CD14-positive monocyte (primary cell): ENCODE measurements at regions not wholly inside any gene's neighbourhood (a gene's known extent, or its start where the extent isn't known, plus 50 kb on each side); places are given as distances from the start of the nearest gene placed in this dataset.

Experiments used
- DNase-seq, 3 donors: peaks; one replicate each; pipeline ENCODE4 v3.0.0-alpha.2; 2011 to 2022
- H2AFZ ChIP-seq: 2 replicates; pipeline ENCODE4 v1.6.0; 2012; ENCODE audit warnings: mild to moderate bottlenecking, low read depth, low read length, inconsistent platforms; ENCODE audit not compliant: insufficient read depth, poor library complexity, severe bottlenecking
- H3K27ac ChIP-seq, 2 donors: 1 replicate in 1 of 2; 2 replicates in 1 of 2; pipeline ENCODE4 v1.5.1; 2012 to 2013; ENCODE audit warnings: low read length in 2 of 2, control low read depth in 1 of 2, inconsistent platforms in 1 of 2, low read depth in 1 of 2, mild to moderate bottlenecking in 1 of 2
- H3K27me3 ChIP-seq, 2 donors: one replicate each; pipeline versions ENCODE4 v1.6.0 to v1.6.1; 2011 to 2013; ENCODE audit warnings: low read length in 2 of 2; ENCODE audit not compliant: control insufficient read depth in 2 of 2, insufficient read depth in 2 of 2
- H3K36me3 ChIP-seq, 2 donors: replicated peaks in 1 of 2; 1 replicate in 1 of 2; 2 replicates in 1 of 2; pipeline versions ENCODE4 v1.5.1 to v1.6.1; 2012 to 2013; ENCODE audit warnings: low read length in 2 of 2, control low read depth in 1 of 2, inconsistent platforms in 1 of 2, mild to moderate bottlenecking in 1 of 2; ENCODE audit not compliant: insufficient read depth in 2 of 2, control insufficient read depth in 1 of 2
- H3K4me1 ChIP-seq, 2 donors: 1 replicate in 1 of 2; 2 replicates in 1 of 2; pipeline versions ENCODE4 v1.5.1 to v1.6.1; 2012 to 2013; ENCODE audit warnings: low read length in 2 of 2, control low read depth in 1 of 2, inconsistent platforms in 1 of 2, mild to moderate bottlenecking in 1 of 2, moderate library complexity in 1 of 2; ENCODE audit not compliant: insufficient read depth in 2 of 2, control insufficient read depth in 1 of 2
- H3K4me2 ChIP-seq: replicated peaks from 2 replicates; pipeline ENCODE3; 2012; ENCODE audit warnings: low read length, moderate library complexity, mild to moderate bottlenecking; ENCODE audit not compliant: poor library complexity, severe bottlenecking; ENCODE audit errors: extremely low read depth
- H3K4me3 ChIP-seq, 3 experiments: fragments of 200-600 bp in 1 of 3; sonication (generic) in 1 of 3; replicated peaks in 1 of 3; 1 replicate in 2 of 3; 2 replicates in 1 of 3; pipeline ENCODE4 v1.5.1; 2011 to 2013; ENCODE audit warnings: low read length in 3 of 3, mild to moderate bottlenecking in 3 of 3, control low read depth in 2 of 3, low read depth in 2 of 3, inconsistent platforms in 1 of 3, moderate library complexity in 1 of 3
- H3K79me2 ChIP-seq: 2 replicates; pipeline ENCODE4 v1.6.0; 2012; ENCODE audit warnings: mild to moderate bottlenecking, control low read depth, inconsistent platforms, low read length, moderate library complexity; ENCODE audit not compliant: insufficient read depth
- H3K9ac ChIP-seq: 2 replicates; pipeline ENCODE4 v1.6.0; 2017; ENCODE audit warnings: low read length, mild to moderate bottlenecking; ENCODE audit not compliant: insufficient read depth, poor library complexity, severe bottlenecking
- H3K9me3 ChIP-seq, 2 donors: replicated peaks in 1 of 2; 1 replicate in 1 of 2; 2 replicates in 1 of 2; pipeline versions ENCODE4 v1.5.1 to v1.6.1; 2012 to 2013; ENCODE audit warnings: low read length in 2 of 2, control low read depth in 1 of 2; ENCODE audit not compliant: control insufficient read depth in 1 of 2, insufficient read depth in 1 of 2
- H4K20me1 ChIP-seq: 2 replicates; pipeline ENCODE4 v1.6.0; 2012; ENCODE audit warnings: mild to moderate bottlenecking, low read length, control low read depth, moderate library complexity; ENCODE audit not compliant: insufficient read depth
- H3K27ac Mint-ChIP-seq, 7 donors: one replicate each; pipeline ENCODE4 v1.8.0; 2020; ENCODE audit warnings: mild to moderate bottlenecking in 7 of 7, mixed read lengths in 7 of 7, moderate library complexity in 6 of 7, inconsistent platforms in 2 of 7
- H3K27me3 Mint-ChIP-seq, 3 donors: one replicate each; pipeline ENCODE4 v1.8.0; 2021 to 2022; ENCODE audit warnings: low read depth in 3 of 3, mild to moderate bottlenecking in 3 of 3, mixed read lengths in 3 of 3, moderate library complexity in 3 of 3, inconsistent platforms in 1 of 3
- H3K36me3 Mint-ChIP-seq, 2 donors: one replicate each; pipeline ENCODE4 v1.8.0; 2020; ENCODE audit warnings: mixed read lengths in 2 of 2, inconsistent platforms in 1 of 2, mild to moderate bottlenecking in 1 of 2
- H3K4me1 Mint-ChIP-seq: one replicate; pipeline ENCODE4 v1.8.0; 2020; ENCODE audit warnings: mild to moderate bottlenecking, mixed read lengths
- H3K4me3 Mint-ChIP-seq, 2 donors: one replicate each; pipeline ENCODE4 v1.8.0; 2020; ENCODE audit warnings: mild to moderate bottlenecking in 2 of 2, mixed read lengths in 2 of 2, moderate library complexity in 1 of 2
- H3K9me3 Mint-ChIP-seq, 7 donors: one replicate each; pipeline ENCODE4 v1.8.0; 2020 to 2022; ENCODE audit warnings: mixed read lengths in 7 of 7, mild to moderate bottlenecking in 6 of 7, moderate library complexity in 6 of 7, inconsistent platforms in 2 of 7
- CTCF ChIP-seq: fragments of 200-600 bp; IDR thresholded peaks from one replicate; pipeline ENCODE4 v1.8.0; 2022; ENCODE audit warnings: antibody characterized with exemption, mild to moderate bottlenecking
- WGBS: methylation state at CpG from one replicate; pipeline ENCODE4 v1.1.5; 2013; ENCODE audit warnings: missing lambda C conversion rate; ENCODE audit not compliant: insufficient coverage; 5-methylcytosine and 5-hydroxymethylcytosine counted together
- intact Hi-C, 2 donors: fragments of 100-400 bp; cut with micrococcal nuclease; formaldehyde crosslinking; loops; one replicate each; pipeline versions ENCODE4 v1.15.0 to v1.15.1; 2023

GRCh38 chr11:134014511-134014910 lies 54.4 kb upstream of the JAM3 start:
- H3K27me3 Mint-ChIP-seq: peaks cover 14 to 20% (median 15%) of the 10 kb centered on the region in 3 donors
- H3K36me3 Mint-ChIP-seq: no peaks in the 10 kb centered on the region
- Histone ChIP-seq H3K79me2 (no peaks in the 10 kb centered on the region), H3K27me3 (no peaks in the 10 kb centered on the region), H3K9me3 (no peaks in the 10 kb centered on the region), H3K4me2 (no peak overlapping the region), H3K27ac (no peak overlapping the region), H3K9ac (no peak overlapping the region), H4K20me1 (no peaks in the 10 kb centered on the region), H3K36me3 (no peaks in the 10 kb centered on the region), H3K4me1 (no peaks in the 10 kb centered on the region), H3K4me3 (no peak overlapping the region), H2AFZ (no peak overlapping the region)
- intact Hi-C loops: no loop called here
- no peak for TF ChIP-seq CTCF
- DNase-seq: no peak
- no peaks in the 10 kb centered on the region for H3K4me1 Mint-ChIP-seq
- H3K9me3 Mint-ChIP-seq: peaks cover 0 to under 1% (median 0%) of the 10 kb centered on the region in 7 donors
- WGBS: 97% methylated on average over 3 of the region's 5 CpGs
- no peak overlapping the region for H3K27ac Mint-ChIP-seq
- H3K4me3 Mint-ChIP-seq: no peak overlapping the region

GRCh38 chr11:134015556-134015955 lies 53.3 kb upstream of the JAM3 start:
- Mint-ChIP-seq H3K4me1 (no peaks in the 10 kb centered on the region), H3K27ac (no peak overlapping the region), H3K4me3 (no peak overlapping the region), H3K36me3 (no peaks in the 10 kb centered on the region), H3K9me3 (peaks cover 0 to 3% (median 0%) of the 10 kb centered on the region in 7 donors), H3K27me3 (peaks cover 11 to 20% (median 19%) of the 10 kb centered on the region in 3 donors)
- Histone ChIP-seq H3K79me2 (no peaks in the 10 kb centered on the region), H3K27me3 (no peaks in the 10 kb centered on the region), H3K27ac (no peak overlapping the region), H3K4me3 (no peak overlapping the region), H3K4me1 (no peaks in the 10 kb centered on the region), H3K9ac (no peak overlapping the region), H3K9me3 (no peaks in the 10 kb centered on the region), H3K36me3 (no peaks in the 10 kb centered on the region), H4K20me1 (no peaks in the 10 kb centered on the region), H2AFZ (no peak overlapping the region), H3K4me2 (no peak overlapping the region)
- DNase-seq: no peak
- no peak for TF ChIP-seq CTCF
- WGBS: 94% methylated on average over 4 of the region's 5 CpGs
- intact Hi-C loops: no loop called here
